Astrocyte of the spinal cord (primary cell): ENCODE measurements at regions not wholly inside any gene's neighbourhood (a gene's known extent, or its start where the extent isn't known, plus 50 kb on each side); places are given as distances from the start of the nearest gene placed in this dataset.

Experiments
- DNase-seq: peaks from one replicate; pipeline ENCODE4 v3.0.0; 2011; ENCODE audit warnings: low read depth, low spot score
- H3K4me3 ChIP-seq: 2 replicates; pipeline ENCODE4 v1.5.1; 2011; ENCODE audit warnings: low read depth, mild to moderate bottlenecking, low read length, moderate library complexity
- CTCF ChIP-seq: IDR thresholded peaks from 2 replicates; pipeline ENCODE4 v1.5.1; 2012; ENCODE audit warnings: low read depth, mild to moderate bottlenecking, low read length, inconsistent platforms
- in situ Hi-C: cut with HindIII; loops from 2 replicates; pipeline ENCODE4 v1.10.0; 2017; ENCODE audit warnings: low sequenced_read_pairs

- DNase-seq: no peak
- in situ Hi-C loops: no loop called here
- H3K4me3 ChIP-seq: no peak overlapping the region
- no peak for TF ChIP-seq CTCF
Measured at GRCh38 chr12:131355361-131356245, 355.3 kb upstream of the SFSWAP start.

GRCh38 chr12:131356485-131357184, 354.3 kb upstream of the SFSWAP start:
- DNase-seq: no peak
- TF ChIP-seq CTCF: no peak
- in situ Hi-C loops: no loop called here
- H3K4me3 ChIP-seq: no peak overlapping the region

- TF ChIP-seq CTCF: no peak
- no peak overlapping the region for H3K4me3 ChIP-seq
- DNase-seq: no peak
- in situ Hi-C loops: no loop called here
Measured at GRCh38 chr12:131357185-131357747, 353.6 kb upstream of the SFSWAP start.

- H3K4me3 ChIP-seq: no peak overlapping the region
- in situ Hi-C loops: no loop called here
- no peak for TF ChIP-seq CTCF
- no peak for DNase-seq
Measured at GRCh38 chr12:131357920-131358319, 353.0 kb upstream of the SFSWAP start.

GRCh38 chr12:131362291-131363211, 348.3 kb upstream of the SFSWAP start:
- TF ChIP-seq CTCF: no peak
- in situ Hi-C loops: no loop called here
- no peak overlapping the region for H3K4me3 ChIP-seq
- DNase-seq: no peak

GRCh38 chr12:131363393-131363792, 347.5 kb upstream of the SFSWAP start:
- DNase-seq: no peak
- in situ Hi-C loops: no loop called here

More at GRCh38 chr12:131363393-131363792, 347.5 kb upstream of the SFSWAP start:
- no peak overlapping the region for H3K4me3 ChIP-seq
- no peak for TF ChIP-seq CTCF
